Fibroblast of lung (primary cell): ENCODE measurements at regions not wholly inside any gene's neighbourhood (a gene's known extent, or its start where the extent isn't known, plus 50 kb on each side); places are given as distances from the start of the nearest gene placed in this dataset.

ENCODE experiments used
- DNase-seq, 2 donors: peaks; one replicate each; pipeline versions ENCODE4 v3.0.0 to v3.0.0-alpha.2; 2010; ENCODE audit warnings: low read depth in 2 of 2
- H2AFZ ChIP-seq: 2 replicates; pipeline ENCODE4 v1.5.1; 2012; ENCODE audit warnings: low read length, control low read depth, inconsistent platforms
- H3K27ac ChIP-seq: 2 replicates; pipeline ENCODE4 v1.5.1; 2011; ENCODE audit warnings: low read length, control low read depth; ENCODE audit not compliant: insufficient read depth
- H3K27me3 ChIP-seq: 2 replicates; pipeline ENCODE4 v1.5.1; 2011; ENCODE audit warnings: mild to moderate bottlenecking, low read length; ENCODE audit not compliant: control insufficient read depth, insufficient read depth
- H3K36me3 ChIP-seq: 2 replicates; pipeline ENCODE4 v1.5.1; 2011; ENCODE audit warnings: low read length; ENCODE audit not compliant: control insufficient read depth, insufficient read depth
- H3K4me1 ChIP-seq: 2 replicates; pipeline ENCODE4 v1.5.1; 2011; ENCODE audit warnings: low read length; ENCODE audit not compliant: control insufficient read depth, insufficient read depth; ENCODE audit errors: extremely low read depth
- H3K4me2 ChIP-seq: 2 replicates; pipeline ENCODE4 v1.5.1; 2011; ENCODE audit warnings: low read length, control low read depth; ENCODE audit not compliant: insufficient read depth; ENCODE audit errors: extremely low read depth
- H3K4me3 ChIP-seq, 4 experiments: fragments of 200-600 bp in 1 of 4; sonication (generic) in 1 of 4; replicated peaks in 1 of 4; 2 replicates each; pipeline ENCODE4 v1.5.1; 2011 to 2016; ENCODE audit warnings: low read length in 4 of 4, low read depth in 3 of 4, mild to moderate bottlenecking in 3 of 4, control low read depth in 2 of 4, inconsistent platforms in 1 of 4, mixed read lengths in 1 of 4; ENCODE audit not compliant: insufficient read depth in 1 of 4; ENCODE audit errors: control extremely low read depth in 1 of 4
- H3K79me2 ChIP-seq: 2 replicates; pipeline ENCODE4 v1.5.1; 2012; ENCODE audit warnings: mild to moderate bottlenecking, low read length, inconsistent platforms; ENCODE audit not compliant: control insufficient read depth, insufficient read depth
- H3K9ac ChIP-seq: 2 replicates; pipeline ENCODE4 v1.5.1; 2011; ENCODE audit warnings: mild to moderate bottlenecking, low read length, control low read depth; ENCODE audit not compliant: insufficient read depth
- H3K9me3 ChIP-seq: 2 replicates; pipeline ENCODE4 v1.5.1; 2012; ENCODE audit warnings: low read depth, low read length; ENCODE audit not compliant: control insufficient read depth, insufficient read depth
- H4K20me1 ChIP-seq: 2 replicates; pipeline ENCODE4 v1.5.1; 2011; ENCODE audit warnings: low read length; ENCODE audit not compliant: control insufficient read depth, insufficient read depth; ENCODE audit errors: extremely low read depth
- CTCF ChIP-seq, 2 donors: IDR thresholded peaks in 1 of 2; conservative IDR thresholded peaks in 1 of 2; 1 replicate in 1 of 2; 2 replicates in 1 of 2; pipeline ENCODE4 v1.5.1; 2011 to 2012; ENCODE audit warnings: low read length in 2 of 2, control low read depth in 1 of 2, inconsistent platforms in 1 of 2, low read depth in 1 of 2, mild to moderate bottlenecking in 1 of 2
- EZH2 ChIP-seq: IDR thresholded peaks from 2 replicates; pipeline ENCODE4 v1.5.1; 2012; ENCODE audit warnings: low read length, control low read depth, mild to moderate bottlenecking; ENCODE audit errors: missing control alignments

- Histone ChIP-seq H3K4me2 (no peak overlapping the region), H3K27me3 (no peaks in the 10 kb centered on the region), H3K36me3 (no peaks in the 10 kb centered on the region), H3K9me3 (no peaks in the 10 kb centered on the region), H3K79me2 (no peaks in the 10 kb centered on the region), H3K27ac (no peak overlapping the region), H3K4me1 (no peaks in the 10 kb centered on the region), H2AFZ (no peak overlapping the region), H3K9ac (no peak overlapping the region), H3K4me3 (no peak overlapping the region), H4K20me1 (no peaks in the 10 kb centered on the region)
- no peak for TF ChIP-seq EZH2
- no peak for TF ChIP-seq CTCF (conservative IDR thresholded peaks at IDR 0.05 in 1 of 2, IDR thresholded peaks at IDR 0.05 in 1 of 2; ENCODE audit: low read depth in 1 of 2, low read length in 2 of 2)
- no peak for DNase-seq
Observed at GRCh38 chr13:70391678-70392077, 283.4 kb upstream of the KLHL1 start.

GRCh38 chr13:70390968-70391367 is 282.7 kb upstream of the KLHL1 start:
- H4K20me1 ChIP-seq = no peaks in the 10 kb centered on the region
- no peaks in the 10 kb centered on the region for H3K79me2 ChIP-seq
- no peaks in the 10 kb centered on the region for H3K9me3 ChIP-seq
- H3K9ac ChIP-seq = no peak overlapping the region
- DNase-seq = no peak
- TF ChIP-seq EZH2 (no peak), CTCF (conservative IDR thresholded peaks at IDR 0.05 in 1 of 2, IDR thresholded peaks at IDR 0.05 in 1 of 2; ENCODE audit: low read depth in 1 of 2, low read length in 2 of 2) (no peak)
- H2AFZ ChIP-seq = no peak overlapping the region
- H3K27me3 ChIP-seq = no peaks in the 10 kb centered on the region
- H3K36me3 ChIP-seq = no peaks in the 10 kb centered on the region
- no peak overlapping the region for H3K4me3 ChIP-seq
- H3K4me2 ChIP-seq = no peak overlapping the region
- no peak overlapping the region for H3K27ac ChIP-seq
- H3K4me1 ChIP-seq = no peaks in the 10 kb centered on the region

GRCh38 chr13:70390064-70390463 is 281.8 kb upstream of the KLHL1 start:
- Histone ChIP-seq H3K27ac (no peak overlapping the region), H3K4me3 (no peak overlapping the region), H3K4me1 (no peaks in the 10 kb centered on the region), H3K79me2 (no peaks in the 10 kb centered on the region), H3K9ac (no peak overlapping the region), H3K27me3 (no peaks in the 10 kb centered on the region), H3K9me3 (no peaks in the 10 kb centered on the region), H2AFZ (no peak overlapping the region), H4K20me1 (no peaks in the 10 kb centered on the region), H3K36me3 (no peaks in the 10 kb centered on the region), H3K4me2 (no peak overlapping the region)
- TF ChIP-seq CTCF (conservative IDR thresholded peaks at IDR 0.05 in 1 of 2, IDR thresholded peaks at IDR 0.05 in 1 of 2; ENCODE audit: low read depth in 1 of 2, low read length in 2 of 2) (no peak), EZH2 (no peak)
- no peak for DNase-seq
